Inferior parietal cortex (tissue), 1 donor: ENCODE measurements at regions not wholly inside any gene's neighbourhood (a gene's known extent, or its start where the extent isn't known, plus 50 kb on each side); places are given as distances from the start of the nearest gene placed in this dataset.

ENCODE experiments used
- DNase-seq: peaks from one replicate; pipeline ENCODE4 v3.0.0-alpha.2; 2016; ENCODE audit errors: extremely low spot score

- no peak for DNase-seq
Measured at GRCh38 chr5:135629666-135630065, 50.9 kb upstream of the CXCL14 start.

DNA sequence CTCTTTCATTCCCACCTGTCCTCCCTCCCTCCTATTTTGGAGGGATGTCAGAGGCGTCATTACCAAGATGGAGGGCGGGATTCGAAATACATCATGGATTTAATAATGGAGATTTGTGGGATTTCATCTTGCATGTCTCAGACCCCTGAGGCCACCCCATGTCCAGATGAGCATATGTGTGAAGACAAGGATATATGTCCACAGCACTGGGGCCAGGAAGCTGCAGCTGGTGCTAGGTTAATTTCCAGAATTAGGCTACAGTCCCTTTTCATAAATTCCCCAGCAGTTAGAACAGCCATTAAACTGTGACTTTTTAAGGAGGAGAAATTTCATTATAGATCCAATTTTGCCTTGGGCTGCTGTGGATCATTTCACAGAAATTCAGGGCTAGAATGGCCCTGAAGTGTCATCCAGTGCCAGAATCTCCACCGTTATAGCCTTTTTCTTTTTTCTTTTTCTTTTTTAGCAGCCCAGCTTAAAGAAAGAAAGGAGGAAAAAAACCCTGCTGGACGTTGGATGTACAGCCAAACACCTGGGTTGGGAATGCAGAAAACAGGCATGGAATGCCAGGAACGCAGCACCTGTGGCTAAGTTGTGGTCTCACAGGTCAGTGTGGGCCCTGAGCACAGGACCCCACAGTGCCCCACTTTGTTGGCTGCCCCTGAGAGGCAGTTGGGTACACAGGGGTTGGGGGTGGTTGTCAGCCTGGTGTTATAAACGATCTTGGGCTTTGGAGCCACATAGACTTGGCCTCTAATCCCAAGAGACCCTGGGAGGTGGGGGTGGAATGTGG lies 50.2 kb upstream of the CXCL14 start:
- no peak for DNase-seq
